ENCODE measurements at regions not wholly inside any gene's neighbourhood (a gene's known extent, or its start where the extent isn't known, plus 50 kb on each side); places are given as distances from the start of the nearest gene placed in this dataset.

DNA sequence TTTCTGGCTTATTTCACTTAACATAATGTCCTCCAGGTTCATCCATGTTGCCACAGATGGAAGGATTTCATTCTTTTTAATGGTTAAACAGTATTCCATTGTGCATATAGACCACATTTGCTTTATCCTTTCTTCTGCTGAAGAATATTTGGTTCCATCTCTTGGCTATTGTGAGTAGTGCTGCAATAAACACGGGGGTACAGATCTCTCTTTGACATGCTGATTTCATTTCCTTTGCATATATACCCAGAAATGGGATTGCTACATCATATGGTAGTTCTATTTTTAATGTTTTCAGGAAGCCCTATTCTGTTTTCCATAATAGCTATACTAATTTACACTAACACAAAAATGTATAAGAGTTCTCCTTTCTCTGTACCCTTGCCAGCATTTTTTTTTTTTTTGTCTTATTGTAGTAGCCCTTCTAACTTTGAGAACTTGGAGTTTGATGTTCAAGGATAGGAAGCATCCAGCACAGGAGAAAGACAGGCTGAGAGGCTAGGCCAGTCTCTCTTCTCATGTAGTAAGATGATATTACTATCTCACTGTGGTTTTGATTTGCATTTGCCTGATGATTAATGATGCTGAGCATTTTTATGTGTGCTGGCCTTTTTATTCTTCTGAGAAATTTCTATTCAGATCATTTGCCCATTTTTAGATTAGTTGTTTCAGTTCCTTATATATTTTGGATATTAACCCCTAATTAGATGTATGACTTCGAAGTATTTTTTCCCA, 592.2 kb upstream of the ZNF608 start:
- Histone ChIP-seq H3K27ac (ENCODE audit: insufficient read depth, low read depth, low read length) (no peak overlapping the region), H3K9me3 (replicated peaks; ENCODE audit: control insufficient read depth, insufficient read depth, low read length) (no peaks in the 10 kb centered on the region), H3K4me3 (replicated peaks in 1 of 3; ENCODE audit: insufficient read depth in 1 of 3, low read depth in 1 of 3, low read length in 3 of 3) (no peak overlapping the region), H3K9me1 (replicated peaks; ENCODE audit: control insufficient read depth, extremely low read depth, insufficient read depth, low read length) (no peaks in the 10 kb centered on the region), H3K4me1 (ENCODE audit: control insufficient read depth, extremely low read depth, insufficient read depth, low read length) (no peaks in the 10 kb centered on the region), H3K27me3 (ENCODE audit: control insufficient read depth in 2 of 2, insufficient read depth in 2 of 2, low read length in 2 of 2) (no peaks in the 10 kb centered on the region), H3K79me2 (ENCODE audit: control insufficient read depth, insufficient read depth, low read length) (no peaks in the 10 kb centered on the region), H3K4me2 (ENCODE audit: insufficient read depth, low read length) (no peak overlapping the region), H3K36me3 (ENCODE audit: control insufficient read depth in 2 of 2, extremely low read depth in 1 of 2, insufficient read depth in 2 of 2, low read length in 2 of 2) (no peaks in the 10 kb centered on the region), H3K9ac (replicated peaks; ENCODE audit: extremely low read depth, insufficient read depth, low read length) (no peak overlapping the region), H4K20me1 (replicated peaks; ENCODE audit: control insufficient read depth, extremely low read depth, insufficient read depth, low read length) (no peaks in the 10 kb centered on the region), H2AFZ (ENCODE audit: low read depth, low read length) (no peak overlapping the region)
- CTCF ChIA-PET = interaction anchor here (1.4 kb wide), 1 partner anchor 63 kb away, joined by 3 read pairs; no protein-coding TSS in a partner anchor
- intact Hi-C loops (cut with micrococcal nuclease) (no loop called here), dilution Hi-C loops (cut with MboI; ENCODE audit: extremely low pct_ligation_motif_present, low sequenced_read_pairs) (no loop called here)
- BruUV-seq (replicated peaks) = no TSS peak
- DNase-seq (ENCODE audit: low read depth, low spot score) (no peak), FAIRE-seq (peak; percentile 4)
- POLR2A ChIA-PET = no interaction called here
- TF ChIP-seq FOS (IDR thresholded peaks at IDR 0.05; ENCODE audit: borderline replicate concordance, insufficient read depth, low read length) (no peak), POLR2A (IDR thresholded peaks at IDR 0.05; ENCODE audit: low read depth, low read length) (no peak), EZH2 (IDR thresholded peaks at IDR 0.05; ENCODE audit: borderline replicate concordance, low read depth, low read length, severe bottlenecking) (no peak), POLR2AphosphoS5 (IDR thresholded peaks at IDR 0.05; ENCODE audit: insufficient read depth, low read depth, low read length) (no peak)

DNA sequence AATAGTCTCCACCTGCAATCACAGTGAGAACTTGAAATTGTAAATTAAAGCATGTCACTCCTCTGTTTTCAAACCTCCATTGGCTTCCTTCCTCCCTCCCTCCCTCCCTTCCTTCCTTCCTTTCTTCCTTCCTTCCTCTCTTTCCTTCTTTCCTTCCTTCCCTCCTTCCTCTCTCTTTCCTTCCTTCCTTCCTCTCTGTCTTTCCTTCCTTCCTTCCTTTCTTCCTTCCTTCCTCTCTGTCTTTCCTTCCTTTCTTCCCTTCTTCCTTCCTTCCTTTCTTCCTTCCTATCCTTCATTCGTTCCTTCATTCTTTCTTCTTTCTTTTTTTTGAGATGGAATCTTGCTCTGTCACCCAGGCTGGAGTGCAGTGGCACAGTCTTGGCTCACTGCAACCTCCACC, 595.0 kb upstream of the ZNF608 start:
- dilution Hi-C loops (cut with MboI; ENCODE audit: extremely low pct_ligation_motif_present, low sequenced_read_pairs) = no loop called here
- BruUV-seq (replicated peaks) = no TSS peak
- ChIA-PET CTCF (no interaction called here), POLR2A (no interaction called here)
- FAIRE-seq (no peak), DNase-seq (ENCODE audit: low read depth, low spot score) (no peak)
- Histone ChIP-seq H3K27me3 (ENCODE audit: control insufficient read depth in 2 of 2, insufficient read depth in 2 of 2, low read length in 2 of 2) (no peaks in the 10 kb centered on the region), H4K20me1 (replicated peaks; ENCODE audit: control insufficient read depth, extremely low read depth, insufficient read depth, low read length) (no peaks in the 10 kb centered on the region), H3K79me2 (ENCODE audit: control insufficient read depth, insufficient read depth, low read length) (no peaks in the 10 kb centered on the region), H3K9ac (replicated peaks; ENCODE audit: extremely low read depth, insufficient read depth, low read length) (no peak overlapping the region), H3K9me3 (replicated peaks; ENCODE audit: control insufficient read depth, insufficient read depth, low read length) (no peaks in the 10 kb centered on the region), H3K4me3 (replicated peaks in 1 of 3; ENCODE audit: insufficient read depth in 1 of 3, low read depth in 1 of 3, low read length in 3 of 3) (no peak overlapping the region), H3K9me1 (replicated peaks; ENCODE audit: control insufficient read depth, extremely low read depth, insufficient read depth, low read length) (no peaks in the 10 kb centered on the region), H3K4me2 (ENCODE audit: insufficient read depth, low read length) (no peak overlapping the region), H3K36me3 (ENCODE audit: control insufficient read depth in 2 of 2, extremely low read depth in 1 of 2, insufficient read depth in 2 of 2, low read length in 2 of 2) (no peaks in the 10 kb centered on the region), H3K4me1 (ENCODE audit: control insufficient read depth, extremely low read depth, insufficient read depth, low read length) (no peaks in the 10 kb centered on the region), H3K27ac (ENCODE audit: insufficient read depth, low read depth, low read length) (no peak overlapping the region), H2AFZ (ENCODE audit: low read depth, low read length) (no peak overlapping the region)
- TF ChIP-seq FOS (IDR thresholded peaks at IDR 0.05; ENCODE audit: borderline replicate concordance, insufficient read depth, low read length) (no peak), POLR2A (IDR thresholded peaks at IDR 0.05; ENCODE audit: low read depth, low read length) (no peak), JUN (IDR thresholded peaks at IDR 0.05; ENCODE audit: borderline replicate concordance, insufficient read depth, insufficient read length, low read depth) (no peak), CTCF (IDR thresholded peaks at IDR 0.05; ENCODE audit: extremely low read depth in 1 of 2, insufficient read depth in 1 of 2, low read depth in 1 of 2, low read length in 2 of 2) (no peak), GATA2 (IDR thresholded peaks at IDR 0.05; ENCODE audit: insufficient read depth, insufficient read length, low read depth, low read length) (no peak)
- intact Hi-C loops (cut with micrococcal nuclease) = no loop called here

Measured in endothelial cell of umbilical vein (primary cell).